GM21390 (cell line): ENCODE measurements at regions not wholly inside any gene's neighbourhood (a gene's known extent, or its start where the extent isn't known, plus 50 kb on each side); places are given as distances from the start of the nearest gene placed in this dataset.
A peak's percentile ranks its signal among the peaks of the same experiment; 100 is the strongest.
"Not testable (repeated sequence)": the region's sequence is repeated elsewhere in the genome, so short reads cannot be mapped to it uniquely, and the experiment has no call there.

Experiments
- ATAC-seq: cut with Tn5 transposase; IDR thresholded peaks from one replicate; pipeline ENCODE4 v1.9.1; 2021; ENCODE audit not compliant: unreplicated experiment

DNA sequence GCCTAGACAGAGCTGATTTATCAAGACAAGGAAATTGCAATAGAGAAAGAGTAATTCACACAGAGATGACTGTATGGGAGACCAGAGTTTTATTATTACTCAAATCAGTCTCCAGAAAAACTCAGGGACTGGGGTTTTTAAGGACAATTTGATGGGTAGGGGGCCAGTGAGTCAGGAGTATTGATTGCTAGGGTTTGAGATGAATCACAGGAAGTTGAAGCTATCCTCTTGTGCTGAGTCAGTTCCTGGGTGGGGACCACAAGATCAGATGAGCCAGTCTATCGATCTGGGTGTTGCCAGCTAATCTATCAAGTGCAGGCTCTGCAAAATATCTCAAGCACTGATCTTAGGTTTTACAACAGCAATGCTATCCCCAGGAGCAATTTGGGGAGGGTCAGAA, 87.4 kb upstream of the TGIF2LY start:
- not testable (repeated sequence) for ATAC-seq

DNA sequence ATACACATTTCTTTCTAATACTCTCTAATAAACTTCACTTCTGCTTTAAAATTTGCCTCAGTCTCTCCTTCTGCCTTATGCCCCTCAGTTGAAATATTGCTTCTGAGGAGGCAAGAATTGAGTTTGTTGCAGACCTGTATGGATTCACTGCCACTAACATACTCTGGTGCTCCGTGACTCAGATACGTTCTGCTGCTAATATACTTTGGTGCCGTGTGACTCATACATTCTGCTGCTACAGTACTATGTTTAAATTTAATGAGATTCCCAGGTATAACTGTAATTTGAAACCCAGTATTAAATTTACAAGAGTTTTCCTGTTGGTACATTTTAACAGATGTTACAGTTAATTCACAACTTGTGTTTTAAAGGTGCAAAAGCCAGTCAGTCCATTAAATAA, 84.3 kb upstream of the TGIF2LY start:
- not testable (repeated sequence) for ATAC-seq

DNA sequence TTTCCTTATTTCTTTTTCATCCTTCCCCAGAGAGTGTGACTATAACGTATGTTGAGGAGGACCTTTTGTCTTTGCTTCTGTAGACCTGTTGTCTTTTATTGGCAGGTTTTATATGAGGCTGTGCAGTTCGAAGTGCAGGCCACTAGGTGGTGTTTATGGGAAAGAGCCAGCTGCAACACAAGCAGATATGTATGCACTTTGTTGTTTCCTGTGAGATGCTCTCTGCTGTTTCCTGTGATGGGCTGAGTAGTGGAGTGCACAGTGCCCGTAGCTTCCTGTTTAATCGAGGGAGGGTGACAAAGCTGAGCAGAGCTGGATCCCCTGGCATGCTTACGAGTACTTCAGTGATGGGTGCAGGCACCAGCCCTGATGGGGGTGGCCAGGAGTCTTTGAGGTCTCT, 51.8 kb upstream of the TGIF2LY start:
- ATAC-seq: peak; percentile 92
